CD4-positive, alpha-beta T cell treated with Interleukin-4 for 1 hour (primary cell): ENCODE measurements at regions not wholly inside any gene's neighbourhood (a gene's known extent, or its start where the extent isn't known, plus 50 kb on each side); places are given as distances from the start of the nearest gene placed in this dataset.
"Not testable (repeated sequence)": the region's sequence is repeated elsewhere in the genome, so short reads cannot be mapped to it uniquely, and the experiment has no call there.

Experiments
- DNase-seq, 2 donors: peaks; one replicate each; pipeline ENCODE4 v3.0.0-alpha.2; 2020 to 2022

DNA sequence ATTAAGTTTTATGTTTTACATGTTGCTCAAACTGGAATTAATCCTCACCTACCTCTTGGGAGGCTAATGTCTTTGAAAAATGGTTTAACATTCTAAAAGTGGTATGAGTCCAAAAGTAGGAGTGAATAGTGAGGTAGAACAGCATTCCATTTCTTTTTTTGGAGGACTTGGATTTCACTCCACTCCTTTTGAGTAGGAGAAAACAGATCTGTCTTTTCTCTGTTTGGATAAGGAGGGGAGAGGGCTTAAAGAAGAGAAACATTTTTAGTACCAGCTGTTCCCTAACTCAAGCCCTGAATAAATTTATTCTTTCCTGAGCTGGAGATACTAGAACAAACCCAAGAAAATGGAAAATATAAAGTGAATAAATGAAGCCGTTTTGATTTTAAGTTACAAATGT, 687.9 kb downstream of the MECOM start:
- DNase-seq = no peak

DNA sequence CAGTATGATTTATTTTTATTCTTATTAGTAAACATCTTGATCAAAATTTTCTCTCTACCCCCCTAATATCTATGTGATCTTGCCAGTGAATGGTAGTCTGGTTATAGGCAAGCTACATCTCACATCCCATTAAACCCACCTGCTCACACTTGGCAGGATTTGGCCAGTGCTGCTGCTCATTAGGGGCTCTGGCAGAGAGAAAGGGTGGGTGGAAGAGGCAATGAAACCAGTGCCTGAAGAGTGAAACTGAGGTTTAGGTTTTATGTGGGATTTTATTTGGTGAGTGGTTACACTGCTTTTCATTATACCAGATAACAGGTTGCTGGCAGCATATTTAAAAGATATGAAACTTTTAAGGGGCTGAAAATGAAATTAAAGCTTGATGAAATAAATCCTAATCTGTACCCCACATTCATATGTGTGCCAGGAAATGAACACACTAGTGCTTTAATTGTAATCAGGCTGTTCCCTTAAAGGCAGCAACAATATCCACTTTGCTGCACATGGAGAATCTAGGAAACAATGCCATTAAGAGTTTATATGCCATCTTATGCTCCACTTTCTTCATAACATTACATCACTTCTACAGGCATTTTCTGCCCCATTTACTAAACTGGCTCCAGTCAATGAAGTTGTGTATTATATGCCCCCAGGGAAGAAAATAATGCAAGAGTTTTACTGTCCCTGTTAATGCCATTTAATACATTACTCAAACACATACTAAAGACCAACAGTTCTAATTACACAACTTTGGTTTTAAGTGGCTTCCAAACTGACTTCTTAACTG, 688.7 kb downstream of the MECOM start:
- DNase-seq = no peak

DNA sequence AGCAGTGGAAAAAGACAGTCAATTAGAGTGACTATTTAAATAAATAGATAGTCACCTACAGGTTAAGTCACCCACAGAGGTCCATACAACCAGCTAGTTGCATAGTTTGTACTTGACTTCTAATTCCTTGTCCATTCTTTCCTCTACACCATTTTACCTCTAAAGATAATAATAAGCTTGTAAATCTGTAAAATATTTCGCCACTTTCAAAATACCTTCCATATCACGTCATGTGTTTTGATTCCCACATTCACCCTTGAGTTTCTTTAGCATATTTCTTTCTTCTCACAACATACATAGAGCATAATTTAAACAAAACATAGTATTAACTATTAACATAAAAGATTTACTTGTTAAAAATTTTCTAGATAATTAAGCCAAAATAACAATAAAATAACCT, 689.6 kb downstream of the MECOM start:
- DNase-seq = no peak

DNA sequence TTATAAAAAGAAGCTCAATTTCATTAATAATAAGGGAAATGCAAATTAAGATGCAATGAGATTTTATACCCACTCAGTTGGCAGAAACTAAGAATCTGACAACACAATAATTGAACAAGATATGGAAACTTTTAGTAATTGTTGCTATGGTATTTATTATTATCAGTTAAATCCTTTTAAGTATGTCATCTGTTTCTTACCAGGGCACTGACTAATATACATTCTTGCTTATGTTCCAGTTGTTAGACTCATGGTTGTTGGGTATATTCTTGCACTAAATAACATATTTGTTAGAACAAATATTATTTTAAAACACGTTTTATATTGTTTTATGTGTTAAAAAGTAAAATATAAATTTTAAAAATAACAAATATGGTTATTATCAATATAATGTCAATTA, 690.3 kb downstream of the MECOM start:
- DNase-seq = no peak

- DNase-seq = no peak
Measured at GRCh38 chr3:168968609-168969008, 694.9 kb downstream of the MECOM start.

GRCh38 chr3:168964736-168965135, 698.8 kb downstream of the MECOM start:
- no peak for DNase-seq

DNA sequence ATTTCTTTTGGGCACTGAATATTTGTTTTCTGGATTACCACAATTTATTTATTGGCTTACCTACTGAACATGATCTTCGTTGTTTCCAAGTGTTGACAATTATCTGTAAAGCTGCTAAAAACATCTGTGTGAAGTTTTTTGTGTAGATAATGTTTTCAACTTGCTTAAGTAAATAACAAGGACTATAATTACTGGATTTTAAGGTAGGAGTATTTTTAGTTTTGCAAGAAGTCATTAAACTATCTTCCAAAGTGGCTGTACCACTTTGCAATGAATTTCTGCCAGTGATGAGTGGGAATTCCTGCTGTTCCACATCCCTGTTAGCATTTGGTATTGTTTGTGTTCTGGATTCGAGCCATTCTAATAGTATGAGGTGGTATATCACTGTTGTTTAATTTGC, 702.2 kb downstream of the MECOM start:
- no peak for DNase-seq

- DNase-seq = no peak
Measured at GRCh38 chr3:168959731-168960130, 703.8 kb downstream of the MECOM start.

GRCh38 chr3:168958466-168958865, 705.0 kb downstream of the MECOM start:
- DNase-seq = no peak

DNA sequence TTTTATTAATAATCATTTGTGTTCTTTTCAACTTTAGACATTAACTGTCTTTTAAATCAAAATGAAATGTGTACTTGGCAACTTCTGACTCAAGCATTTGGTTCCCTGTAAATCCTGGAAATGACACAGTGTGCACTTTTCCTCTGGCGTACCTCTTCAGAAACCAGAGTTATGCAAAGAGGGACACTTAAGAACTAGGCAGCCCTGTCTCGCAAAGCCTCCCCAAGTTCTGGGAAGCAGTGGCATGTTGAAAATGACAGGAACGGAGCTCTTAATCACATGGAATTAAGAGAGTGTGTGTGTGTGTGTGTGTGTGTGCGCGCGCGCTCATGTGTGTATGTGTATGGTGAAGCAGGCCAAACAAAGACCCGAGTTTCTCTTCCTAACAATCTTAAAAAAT, 707.4 kb downstream of the MECOM start:
- DNase-seq = no peak

GRCh38 chr3:168952551-168952950, 711.0 kb downstream of the MECOM start:
- no peak for DNase-seq

GRCh38 chr3:168951884-168952283, 711.6 kb downstream of the MECOM start:
- DNase-seq = no peak

- DNase-seq = no peak
Measured at GRCh38 chr3:168951368-168951767, 712.1 kb downstream of the MECOM start.

GRCh38 chr3:168950622-168951021, 712.9 kb downstream of the MECOM start:
- DNase-seq = no peak

GRCh38 chr3:168939651-168940238, 723.8 kb downstream of the MECOM start:
- DNase-seq = no peak

DNA sequence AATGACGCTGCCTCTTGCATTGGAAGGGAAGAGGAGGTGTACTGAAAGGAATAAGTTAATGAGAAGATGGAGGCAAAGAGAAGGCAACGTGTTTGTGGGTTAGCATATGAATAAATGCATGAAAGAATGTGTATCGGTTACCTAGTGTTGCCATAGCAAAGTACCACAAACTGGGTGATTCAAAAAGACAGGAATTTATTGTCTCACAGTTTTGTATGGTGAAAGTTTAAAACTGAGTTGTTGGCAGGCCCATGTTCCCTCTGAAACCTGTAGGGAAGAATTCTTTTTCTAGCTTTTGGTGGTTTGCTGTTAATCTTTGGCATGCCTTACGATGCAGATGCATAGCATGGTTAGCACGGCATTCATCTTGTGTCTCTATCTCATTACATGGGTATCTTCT, 729.9 kb downstream of the MECOM start:
- no peak for DNase-seq

DNA sequence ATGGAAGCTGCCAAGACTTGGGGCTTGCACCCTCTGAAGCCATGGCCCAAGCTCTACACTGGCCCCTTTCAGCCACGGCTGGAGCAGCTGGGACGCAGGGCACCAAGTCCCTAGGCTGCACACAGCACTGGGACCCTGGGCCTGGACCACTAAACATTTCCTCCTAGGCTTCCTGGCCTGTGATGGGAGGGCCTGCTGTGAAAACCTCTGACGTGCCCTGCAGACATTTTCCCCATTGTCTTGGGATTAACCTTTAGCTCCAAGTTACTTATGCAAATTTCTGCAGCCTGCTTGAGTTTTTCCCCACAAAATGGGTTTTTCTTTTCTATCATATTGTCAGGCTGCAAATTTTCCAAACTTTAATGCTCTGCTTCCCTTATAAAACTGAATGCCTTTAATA, 733.5 kb downstream of the MECOM start:
- DNase-seq = not testable (repeated sequence)

- DNase-seq = no peak
Measured at GRCh38 chr3:168926426-168926825, 737.1 kb downstream of the MECOM start.

DNA sequence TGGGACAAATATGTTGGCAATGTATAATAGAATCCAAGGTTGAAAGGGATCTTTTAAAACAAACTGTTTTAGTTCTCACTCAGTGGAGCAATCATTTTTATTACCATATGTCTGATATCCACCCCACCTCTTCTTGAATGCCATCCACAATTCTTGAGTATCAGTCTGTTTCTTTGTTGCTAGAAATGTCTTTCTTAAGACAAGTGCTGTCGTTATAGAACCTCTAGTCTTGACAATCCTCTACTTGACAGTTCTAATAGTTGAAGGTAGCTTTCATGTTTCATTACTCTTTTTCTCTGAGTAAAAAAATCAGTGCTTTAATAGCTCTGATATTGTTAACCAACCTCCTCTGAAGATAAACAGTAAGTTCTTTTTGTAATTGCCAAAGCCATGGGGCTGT, 737.9 kb downstream of the MECOM start:
- no peak for DNase-seq

DNA sequence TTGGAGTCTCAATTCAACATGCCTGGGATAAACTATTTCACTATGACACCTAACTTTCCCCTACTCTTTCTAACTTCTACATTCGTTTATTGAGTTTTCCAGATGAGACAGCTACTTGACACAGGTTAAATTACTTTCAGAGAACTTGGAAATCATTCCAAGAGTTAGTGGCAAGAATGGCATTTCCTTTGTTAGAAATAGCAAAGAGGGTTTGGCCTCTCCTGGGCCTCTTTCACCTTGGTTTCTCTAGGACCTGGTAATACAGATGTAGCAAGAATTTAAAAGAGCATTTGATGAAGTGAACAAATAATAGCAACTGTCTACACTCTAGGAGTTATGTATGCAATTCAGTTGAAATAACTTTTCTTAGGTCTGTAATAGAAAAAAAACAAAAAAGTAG, 748.9 kb downstream of the MECOM start:
- DNase-seq = no peak

DNA sequence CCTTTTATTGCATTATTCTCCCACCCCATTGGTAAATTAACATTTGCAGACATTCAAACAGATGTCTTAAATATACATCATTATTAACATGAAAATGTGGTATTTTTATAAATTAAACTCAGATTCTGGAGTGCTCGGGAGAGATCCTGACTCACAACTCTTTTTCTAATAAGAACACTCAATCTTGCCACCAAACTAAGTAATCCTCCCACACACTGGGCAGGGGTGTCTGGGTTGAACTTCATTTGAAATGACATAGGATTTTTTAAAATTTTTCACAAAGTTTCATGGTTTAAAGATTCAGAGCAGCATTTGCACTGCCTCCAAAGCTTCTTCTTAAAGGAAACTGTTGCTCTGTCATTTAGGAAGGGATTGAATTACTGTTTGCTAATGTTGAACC, 754.3 kb downstream of the MECOM start:
- no peak for DNase-seq

- no peak for DNase-seq
Measured at GRCh38 chr3:168895419-168895818, 768.1 kb downstream of the MECOM start.

- no peak for DNase-seq
Measured at GRCh38 chr3:168894214-168894613, 769.3 kb downstream of the MECOM start.

GRCh38 chr3:168889666-168890065, 773.8 kb downstream of the MECOM start:
- DNase-seq = no peak

DNA sequence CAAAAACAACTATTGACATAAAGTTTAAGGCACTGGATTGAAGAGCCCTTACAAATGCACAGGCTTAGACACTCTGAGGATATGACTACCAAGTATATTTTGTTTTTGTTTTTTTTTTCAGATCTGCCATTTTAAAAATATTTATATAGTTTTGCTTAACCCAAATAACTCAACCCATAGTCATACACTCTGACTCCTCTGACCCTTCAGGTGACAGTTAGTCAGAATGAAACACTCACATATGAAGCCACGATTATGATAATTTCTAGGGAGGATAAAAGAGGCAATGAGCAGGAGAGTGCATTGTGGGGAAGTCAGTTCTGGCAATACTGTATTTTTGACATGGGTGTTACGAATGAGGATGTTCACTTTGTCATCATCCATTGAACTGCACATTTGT, 774.7 kb downstream of the MECOM start:
- DNase-seq = no peak
